HCT116 (cell line): ENCODE measurements at regions not wholly inside any gene's neighbourhood (a gene's known extent, or its start where the extent isn't known, plus 50 kb on each side); places are given as distances from the start of the nearest gene placed in this dataset.

Experiments used
- ATAC-seq: fragments of 200-7000 bp; cut with Tn5 transposase; 2 replicates; pipeline ENCODE4 v1.9.1; 2020; ENCODE audit warnings: mild to moderate bottlenecking, moderate library complexity
- BruUV-seq: library from RNA; stranded (reverse); fragments of 400-500 nt; replicated peaks from 2 replicates; lab custom pipeline; 2021; lab: Mats Ljungman, UMichigan
- CTCF ChIA-PET: fragments of 300-600 bp; sonication (Branson Sonifier 250); formaldehyde crosslinking; loops from one replicate; lab custom pipeline; 2021; ENCODE audit warnings: antibody characterized with exemption; lab: Charles Lee
- POLR2A ChIA-PET: fragments of 300-600, 350-600 bp; sonication (Branson Sonifier 250); formaldehyde crosslinking; loops from one replicate; lab custom pipeline; 2021; ENCODE audit warnings: antibody characterized with exemption; lab: Charles Lee
- RAD21 ChIA-PET, 2 experiments: fragments of 300-600 bp; sonication (Branson Sonifier 250); formaldehyde crosslinking; loops; one replicate each; lab custom pipeline; 2023; ENCODE audit warnings: low total read pairs in 2 of 2; ENCODE audit not compliant: uncharacterized antibody in 2 of 2, unreplicated experiment in 2 of 2, low non-redundant PET in 1 of 2; lab: Charles Lee
- DNase-seq: peaks from one replicate; pipeline ENCODE4 v3.0.0-alpha.2; 2010; ENCODE audit warnings: low read depth, low spot score
- H2AFZ ChIP-seq: fragments of 200-600 bp; shearing (Covaris generic), sonication (generic); 2 replicates; pipeline ENCODE4 v1.6.1; 2017; ENCODE audit warnings: low read depth, mixed run types, mixed read lengths, antibody characterized with exemption, low read length; ENCODE audit not compliant: poor library complexity, severe bottlenecking
- H3K27ac ChIP-seq: 2 replicates; pipeline ENCODE4 v1.5.1; 2012; ENCODE audit warnings: low read depth, low read length
- H3K27me3 ChIP-seq: fragments of 200-600 bp; sonication (generic); 2 replicates; pipeline ENCODE4 v1.6.1; 2016; ENCODE audit warnings: mixed run types, low read length, mixed read lengths; ENCODE audit not compliant: insufficient read depth
- H3K36me3 ChIP-seq, 2 experiments: fragments of 200-500 bp in 1 of 2; fragments of 200-600 bp in 1 of 2; sonication (Bioruptor generic) in 1 of 2; sonication (generic) in 1 of 2; 2 replicates each; pipeline versions ENCODE4 v1.5.1 to v1.6.1; 2014 to 2016; ENCODE audit warnings: low read length in 2 of 2, inconsistent platforms in 1 of 2, mixed read lengths in 1 of 2, mixed run types in 1 of 2; ENCODE audit not compliant: insufficient read depth in 2 of 2, control insufficient read depth in 1 of 2
- H3K4me1 ChIP-seq, 2 experiments: fragments of 200-600 bp in 1 of 2; sonication (generic) in 1 of 2; 2 replicates each; pipeline versions ENCODE4 v1.5.1 to v1.6.1; 2012 to 2017; ENCODE audit warnings: low read length in 2 of 2, inconsistent platforms in 1 of 2, mild to moderate bottlenecking in 1 of 2, mixed read lengths in 1 of 2, mixed run types in 1 of 2, moderate library complexity in 1 of 2; ENCODE audit not compliant: insufficient read depth in 2 of 2, control insufficient read depth in 1 of 2
- H3K4me2 ChIP-seq: fragments of 200-600 bp; sonication (generic); 2 replicates; pipeline ENCODE4 v1.6.1; 2017; ENCODE audit warnings: mixed run types, low read length, mixed read lengths
- H3K4me3 ChIP-seq, 2 experiments: fragments of 200-600 bp in 1 of 2; sonication (generic) in 1 of 2; replicated peaks in 1 of 2; 2 replicates each; pipeline ENCODE4 v1.5.1; 2011 to 2016; ENCODE audit warnings: low read length in 2 of 2, control low read depth in 1 of 2, low read depth in 1 of 2, mild to moderate bottlenecking in 1 of 2, mixed read lengths in 1 of 2, mixed run types in 1 of 2
- H3K79me2 ChIP-seq: fragments of 200-600 bp; sonication (generic); 2 replicates; pipeline ENCODE4 v1.6.1; 2017; ENCODE audit warnings: mild to moderate bottlenecking, mixed run types, low read length, moderate library complexity, mixed read lengths; ENCODE audit not compliant: insufficient read depth
- H3K9ac ChIP-seq: fragments of 200-600 bp; sonication (generic); 2 replicates; pipeline ENCODE4 v1.6.1; 2016; ENCODE audit warnings: low read length, mixed read lengths
- H3K9me2 ChIP-seq: fragments of 200-600 bp; sonication (generic), shearing (Covaris generic); 2 replicates; pipeline ENCODE4 v1.6.1; 2017; ENCODE audit warnings: mixed run types, mild to moderate bottlenecking, moderate library complexity; ENCODE audit not compliant: insufficient read depth
- H3K9me3 ChIP-seq, 2 experiments: fragments of 200-500 bp in 1 of 2; fragments of 200-600 bp in 1 of 2; sonication (Bioruptor generic) in 1 of 2; sonication (generic) in 1 of 2; 2 replicates each; pipeline ENCODE4 v1.6.1; 2014 to 2017; ENCODE audit warnings: low read length in 2 of 2, mixed read lengths in 2 of 2, inconsistent platforms in 1 of 2, low read depth in 1 of 2, mild to moderate bottlenecking in 1 of 2, mixed run types in 1 of 2, moderate library complexity in 1 of 2; ENCODE audit not compliant: control insufficient read depth in 1 of 2, insufficient read depth in 1 of 2
- H4K20me1 ChIP-seq: fragments of 200-600 bp; sonication (generic), shearing (Covaris generic); 2 replicates; pipeline ENCODE4 v1.6.1; 2017; ENCODE audit warnings: mixed run types, mild to moderate bottlenecking, moderate library complexity; ENCODE audit not compliant: insufficient read depth
- CTCF ChIP-seq, 3 experiments: fragments of 200-600 bp in 1 of 3; sonication (generic) in 1 of 3; IDR thresholded peaks in 2 of 3; conservative IDR thresholded peaks in 1 of 3; 2 replicates each; pipeline ENCODE4 v1.5.1; 2012 to 2017; ENCODE audit warnings: low read depth in 2 of 3, low read length in 2 of 3, antibody characterized with exemption in 1 of 3, borderline replicate concordance in 1 of 3, control low read depth in 1 of 3, mild to moderate bottlenecking in 1 of 3, mixed read lengths in 1 of 3, mixed run types in 1 of 3, moderate library complexity in 1 of 3; ENCODE audit not compliant: insufficient read depth in 1 of 3
- EZH2 ChIP-seq: fragments of 200-600 bp; sonication (generic); IDR thresholded peaks from 2 replicates; pipeline ENCODE4 v1.6.1; 2017; ENCODE audit warnings: antibody characterized with exemption, mixed run types
- TCF7L2 ChIP-seq: IDR thresholded peaks from 2 replicates; pipeline ENCODE4 v1.7.0; 2011; ENCODE audit warnings: borderline replicate concordance, inconsistent platforms; ENCODE audit not compliant: insufficient read depth, insufficient read length; ENCODE audit errors: extremely low read depth
- ZFX ChIP-seq: fragments of 450-650 bp; IDR thresholded peaks from 2 replicates; pipeline ENCODE4 v1.6.1; 2017
- intact Hi-C: fragments of 100-400 bp; cut with micrococcal nuclease; formaldehyde crosslinking; loops from 2 replicates; pipeline ENCODE4 v1.10.0; 2022
- TF ChIP-seq, protein P1 (sequence below): IDR thresholded peaks from 2 replicates; pipeline ENCODE4 v1.6.1; 2011; ENCODE audit warnings: mild to moderate bottlenecking, low read length, moderate library complexity; ENCODE audit not compliant: insufficient replicate concordance; ENCODE audit errors: extremely low read depth
- TF ChIP-seq, protein P2 (sequence below): IDR thresholded peaks from 2 replicates; pipeline ENCODE4 v1.6.1; 2012

DNA sequence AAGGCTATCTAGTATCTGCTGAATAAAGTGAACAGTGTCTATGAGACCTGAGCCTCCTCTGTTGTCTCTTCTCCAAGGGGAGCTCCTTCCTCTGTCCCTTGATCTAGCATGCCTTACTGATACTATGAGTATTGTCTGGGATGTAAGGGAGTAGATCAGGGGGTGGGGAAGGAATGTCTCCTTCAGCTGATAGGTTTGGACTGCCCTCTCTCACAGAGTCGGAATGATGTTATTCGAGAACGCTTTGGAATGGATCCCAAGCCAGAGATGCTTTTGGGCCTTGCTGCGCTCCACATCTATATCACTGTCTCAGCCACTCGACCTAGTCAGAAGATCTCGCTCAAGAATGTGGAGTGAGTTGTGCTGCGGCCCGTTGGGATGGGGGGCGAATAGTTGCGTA is 68.3 kb upstream of the PRPS1 start:
- ChIA-PET RAD21 (no interaction called here), CTCF (no interaction called here), POLR2A (no interaction called here)
- H3K4me3 ChIP-seq, result no peak overlapping the region
- no peak for TF ChIP-seq EZH2
- TF ChIP-seq, protein P1, sequence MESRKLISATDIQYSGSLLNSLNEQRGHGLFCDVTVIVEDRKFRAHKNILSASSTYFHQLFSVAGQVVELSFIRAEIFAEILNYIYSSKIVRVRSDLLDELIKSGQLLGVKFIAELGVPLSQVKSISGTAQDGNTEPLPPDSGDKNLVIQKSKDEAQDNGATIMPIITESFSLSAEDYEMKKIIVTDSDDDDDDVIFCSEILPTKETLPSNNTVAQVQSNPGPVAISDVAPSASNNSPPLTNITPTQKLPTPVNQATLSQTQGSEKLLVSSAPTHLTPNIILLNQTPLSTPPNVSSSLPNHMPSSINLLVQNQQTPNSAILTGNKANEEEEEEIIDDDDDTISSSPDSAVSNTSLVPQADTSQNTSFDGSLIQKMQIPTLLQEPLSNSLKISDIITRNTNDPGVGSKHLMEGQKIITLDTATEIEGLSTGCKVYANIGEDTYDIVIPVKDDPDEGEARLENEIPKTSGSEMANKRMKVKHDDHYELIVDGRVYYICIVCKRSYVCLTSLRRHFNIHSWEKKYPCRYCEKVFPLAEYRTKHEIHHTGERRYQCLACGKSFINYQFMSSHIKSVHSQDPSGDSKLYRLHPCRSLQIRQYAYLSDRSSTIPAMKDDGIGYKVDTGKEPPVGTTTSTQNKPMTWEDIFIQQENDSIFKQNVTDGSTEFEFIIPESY, result no peak
- no peak for TF ChIP-seq TCF7L2
- TF ChIP-seq CTCF (IDR thresholded peaks at IDR 0.05 in 2 of 3, conservative IDR thresholded peaks at IDR 0.05 in 1 of 3; ENCODE audit: borderline replicate concordance in 1 of 3, insufficient read depth in 1 of 3, low read depth in 2 of 3, low read length in 2 of 3), result no peak
- TF ChIP-seq, protein P2, sequence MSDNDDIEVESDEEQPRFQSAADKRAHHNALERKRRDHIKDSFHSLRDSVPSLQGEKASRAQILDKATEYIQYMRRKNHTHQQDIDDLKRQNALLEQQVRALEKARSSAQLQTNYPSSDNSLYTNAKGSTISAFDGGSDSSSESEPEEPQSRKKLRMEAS, result no peak
- no peak for TF ChIP-seq ZFX
- intact Hi-C loops, result no loop called here
- no peaks in the 10 kb centered on the region for H3K79me2 ChIP-seq
- no peak overlapping the region for H2AFZ ChIP-seq
- no peak for DNase-seq
- no peaks in the 10 kb centered on the region for H3K9me2 ChIP-seq
- H3K4me2 ChIP-seq, result no peak overlapping the region
- H3K36me3 ChIP-seq, result no peaks in the 10 kb centered on the region
- no peaks in the 10 kb centered on the region for H3K27me3 ChIP-seq
- peaks cover 0 to 3% of the 10 kb centered on the region in 2 experiments; a peak in 1 of 4 replicates for H3K4me1 ChIP-seq
- BruUV-seq, result no TSS peak
- no peak overlapping the region for H3K27ac ChIP-seq
- H4K20me1 ChIP-seq, result no peaks in the 10 kb centered on the region
- ATAC-seq, result no peak
- H3K9ac ChIP-seq, result no peak overlapping the region
- H3K9me3 ChIP-seq, result no peaks in the 10 kb centered on the region
